HPDE6-E6E7 (cell line): ENCODE measurements at regions not wholly inside any gene's neighbourhood (a gene's known extent, or its start where the extent isn't known, plus 50 kb on each side); places are given as distances from the start of the nearest gene placed in this dataset.
"Not testable (repeated sequence)": the region's sequence is repeated elsewhere in the genome, so short reads cannot be mapped to it uniquely, and the experiment has no call there.

ENCODE experiments used
- DNase-seq: peaks from one replicate; pipeline ENCODE4 v3.0.0; 2011; ENCODE audit warnings: missing footprints; ENCODE audit errors: extremely low spot score

DNA sequence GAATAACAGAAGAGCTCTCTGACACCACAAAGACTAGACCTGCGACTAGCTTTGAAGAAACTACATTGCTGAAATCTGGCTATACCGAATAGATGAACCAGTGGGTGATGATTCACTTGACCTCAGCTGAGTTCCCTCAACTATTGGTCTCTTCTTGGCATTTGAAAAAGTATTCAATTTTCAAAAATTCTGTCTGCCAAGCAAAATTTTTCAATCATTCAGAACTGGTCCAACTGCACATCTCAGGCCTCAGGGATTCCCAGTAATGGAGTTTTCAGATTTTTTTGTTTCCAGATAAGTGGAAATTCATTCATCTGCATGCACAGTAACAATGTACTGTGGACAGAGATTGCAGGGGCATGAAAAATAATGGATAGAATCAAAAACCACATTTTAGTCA is 121.4 kb upstream of the NAA20 start:
- no peak for DNase-seq

DNA sequence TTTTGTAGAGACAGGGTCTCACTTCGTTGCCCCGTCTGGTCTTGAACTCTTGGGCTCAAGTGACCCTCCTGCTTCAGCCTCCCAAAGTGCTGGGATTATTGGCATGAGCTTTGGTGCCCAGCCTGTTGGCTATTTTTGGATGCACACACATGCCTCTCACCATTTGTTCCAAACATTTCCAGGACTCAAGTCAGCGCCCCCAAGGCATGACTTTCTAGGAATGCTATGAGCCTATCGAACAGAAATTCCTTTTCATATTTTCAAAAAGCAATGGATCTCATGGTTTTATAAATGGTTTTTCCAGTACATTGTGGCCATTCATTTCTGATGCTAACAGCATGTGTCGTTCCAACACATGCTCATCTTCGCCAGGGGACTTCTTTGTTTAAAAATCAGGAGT is 119.3 kb upstream of the NAA20 start:
- DNase-seq = no peak

- peak; percentile 55 for DNase-seq
Measured at GRCh38 chr20:19901226-19901625, 115.9 kb upstream of the NAA20 start.

GRCh38 chr20:19903168-19903811 is 113.9 kb upstream of the NAA20 start:
- DNase-seq = no peak

- DNase-seq = no peak
Measured at GRCh38 chr20:19907326-19908056, 109.7 kb upstream of the NAA20 start.

DNA sequence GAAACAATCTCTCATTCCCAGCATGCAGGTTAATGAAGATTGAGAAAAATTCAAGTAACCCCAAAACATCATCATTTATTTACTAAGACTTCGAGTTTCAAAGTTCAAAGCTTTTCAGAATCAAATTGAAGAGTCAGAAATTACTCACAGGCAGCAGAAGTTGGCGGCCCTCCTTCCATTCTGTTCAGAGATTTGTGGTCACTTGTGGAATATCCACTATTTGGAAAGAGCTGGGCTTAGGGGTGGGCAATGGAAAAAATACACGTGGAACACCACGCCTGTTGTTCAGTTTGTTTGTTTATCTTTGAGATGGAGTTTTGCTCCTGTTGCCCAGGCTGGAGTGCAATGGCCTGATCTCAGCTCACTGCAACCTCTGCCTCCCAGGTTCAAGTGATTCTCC is 108.6 kb upstream of the NAA20 start:
- DNase-seq = no peak

GRCh38 chr20:19909725-19910124 is 107.4 kb upstream of the NAA20 start:
- DNase-seq = no peak

GRCh38 chr20:19911810-19912382 is 105.3 kb upstream of the NAA20 start:
- no peak for DNase-seq

- no peak for DNase-seq
Measured at GRCh38 chr20:19913349-19913748, 103.8 kb upstream of the NAA20 start.

DNA sequence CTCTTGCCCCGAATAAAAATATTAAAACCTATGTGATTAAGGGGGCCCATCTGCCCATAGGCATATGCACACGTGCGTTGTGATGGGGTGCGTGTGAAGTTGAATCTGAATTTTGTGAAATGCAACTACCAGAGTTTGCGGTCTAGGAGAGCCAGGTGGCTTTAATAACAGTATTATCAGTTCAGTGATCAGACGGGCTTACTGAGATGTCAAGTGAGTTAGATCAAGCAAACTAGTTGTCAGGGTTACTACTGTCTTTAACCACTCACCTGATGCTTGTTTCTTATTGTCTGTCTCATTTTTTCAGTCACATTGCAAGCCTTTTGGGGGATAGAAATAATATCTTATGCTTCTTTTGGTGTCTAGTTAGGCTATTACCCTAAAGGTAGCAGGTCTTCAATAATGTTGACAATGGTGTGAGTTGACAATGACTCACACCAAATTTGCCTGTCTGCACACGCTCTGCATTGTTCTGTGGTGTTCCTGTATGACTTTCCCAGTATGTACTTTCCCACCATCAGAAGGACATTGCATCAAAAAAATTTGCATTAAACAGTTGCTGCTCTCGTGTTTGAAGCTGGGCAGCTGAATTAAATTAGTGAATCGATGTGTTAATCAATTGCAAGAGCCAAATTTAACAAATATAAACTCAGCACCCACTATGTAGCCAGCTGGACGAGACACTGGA is 103.1 kb upstream of the NAA20 start:
- DNase-seq = peak; percentile 97

DNA sequence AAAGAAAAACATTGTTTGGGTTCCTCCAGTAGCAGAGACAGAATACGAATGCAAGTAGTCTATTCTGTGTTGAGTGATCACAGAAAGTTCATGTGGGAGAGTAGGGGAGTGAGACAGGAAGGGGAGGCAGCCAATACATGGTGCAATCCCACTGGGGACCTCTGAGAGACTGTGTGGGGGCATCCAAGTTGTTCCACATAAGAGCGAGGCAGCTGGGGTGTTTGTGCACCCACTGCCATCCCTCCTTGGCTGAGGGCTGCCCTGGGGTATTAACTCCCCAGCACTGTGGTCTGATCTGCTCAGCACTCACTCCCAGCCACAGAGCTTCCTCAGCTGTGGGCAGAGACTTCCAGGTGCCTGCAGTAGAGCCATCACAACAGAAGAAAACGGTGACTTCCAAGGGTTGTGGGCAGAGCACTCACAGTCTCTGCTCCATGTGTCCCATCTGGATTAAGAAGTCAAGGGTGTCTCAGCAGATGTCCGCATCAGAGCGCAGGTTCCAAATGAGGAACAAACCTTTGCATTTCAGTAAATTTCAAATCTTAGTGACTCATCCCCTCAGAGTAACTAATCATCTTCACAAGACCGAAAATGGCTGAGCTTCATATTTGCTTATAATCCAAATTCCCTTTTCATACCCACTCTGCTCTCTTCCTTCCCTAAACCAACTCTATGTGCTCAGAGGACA is 101.9 kb upstream of the NAA20 start:
- no peak for DNase-seq

- DNase-seq = no peak
Measured at GRCh38 chr20:19916531-19917485, 100.4 kb upstream of the NAA20 start.

GRCh38 chr20:19918965-19919329 is 98.2 kb upstream of the NAA20 start:
- no peak for DNase-seq

DNA sequence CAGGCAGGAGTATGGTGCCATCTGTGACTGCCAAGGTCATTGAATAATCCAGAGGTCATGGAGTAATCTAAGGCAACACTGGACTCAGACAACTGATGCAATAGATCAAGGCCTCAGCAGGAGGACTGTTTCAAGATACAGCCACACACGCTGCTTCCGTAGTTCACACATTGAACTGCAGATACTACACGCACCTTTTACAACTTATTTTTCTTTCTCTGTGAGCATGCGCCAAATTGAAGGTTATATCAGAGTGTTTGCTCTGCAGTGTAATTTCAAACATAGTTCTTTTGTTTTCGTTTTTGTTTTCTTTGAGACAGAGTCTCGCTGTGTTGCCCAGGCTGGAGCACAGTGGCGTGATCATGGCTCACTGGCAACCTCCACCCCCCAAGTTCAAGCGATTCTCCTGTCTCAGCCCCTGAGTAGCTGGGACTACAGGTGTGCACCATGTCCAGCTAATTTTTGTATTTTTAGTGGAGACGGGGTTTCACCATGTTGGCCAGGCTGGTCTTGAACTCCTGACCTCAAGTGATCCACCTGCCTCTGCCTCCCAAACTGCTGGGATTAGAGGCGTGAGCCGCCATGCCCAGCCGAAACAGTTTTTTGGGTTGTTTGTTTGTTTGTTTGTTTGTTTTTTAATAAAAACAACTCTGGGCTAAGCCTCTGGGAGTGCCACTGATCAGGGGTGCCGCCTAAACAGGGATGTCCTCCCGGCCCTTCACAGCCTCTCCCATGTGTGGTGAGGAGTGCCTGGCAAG is 96.6 kb upstream of the NAA20 start:
- DNase-seq = no peak

GRCh38 chr20:19921284-19921793 is 95.8 kb upstream of the NAA20 start:
- no peak for DNase-seq

DNA sequence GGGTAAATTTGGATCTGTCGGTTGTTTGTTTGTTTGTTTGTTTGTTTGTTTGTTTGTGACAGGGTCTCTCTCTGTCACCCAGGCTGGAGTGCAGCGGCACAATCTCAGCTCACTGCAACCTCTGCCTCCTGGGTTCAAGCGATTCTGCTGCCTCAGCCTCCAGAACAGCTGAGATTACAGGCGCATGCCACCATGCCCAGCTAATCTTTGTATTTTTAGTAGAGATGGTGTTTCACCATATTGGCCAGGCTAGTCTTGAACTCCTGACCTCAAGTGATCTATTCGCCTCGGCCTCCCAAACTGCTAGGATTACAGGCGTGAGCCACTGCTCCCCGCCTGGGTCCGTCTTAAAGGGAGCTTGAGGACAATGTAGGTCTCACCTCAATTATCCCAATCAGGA is 95.3 kb upstream of the NAA20 start:
- DNase-seq = not testable (repeated sequence)

- no peak for DNase-seq
Measured at GRCh38 chr20:19922716-19923115, 94.4 kb upstream of the NAA20 start.

DNA sequence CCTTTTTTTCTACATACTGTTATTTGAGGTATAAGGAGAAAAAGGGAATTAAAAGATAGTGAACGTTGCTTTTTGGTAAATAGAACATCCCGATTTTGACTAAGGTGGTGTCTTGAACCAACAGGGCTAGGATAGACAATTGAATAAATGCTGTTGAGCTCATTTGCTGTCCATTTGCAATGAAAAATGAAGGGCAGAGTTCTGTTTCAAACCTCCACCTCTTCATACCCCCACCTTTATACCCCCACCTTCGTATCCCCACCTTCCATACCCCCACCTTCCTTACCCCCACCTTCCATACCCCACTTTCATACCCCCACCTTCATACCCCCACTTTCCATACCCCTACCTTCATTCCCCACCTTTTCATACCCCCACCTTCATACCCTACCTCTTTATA is 93.4 kb upstream of the NAA20 start:
- DNase-seq = no peak

GRCh38 chr20:19924255-19924654 is 92.9 kb upstream of the NAA20 start:
- no peak for DNase-seq

GRCh38 chr20:19926591-19926990 is 90.6 kb upstream of the NAA20 start:
- no peak for DNase-seq
